Psoas muscle (tissue), 7 donors: ENCODE measurements at regions not wholly inside any gene's neighbourhood (a gene's known extent, or its start where the extent isn't known, plus 50 kb on each side); places are given as distances from the start of the nearest gene placed in this dataset.

ENCODE experiments used
- ATAC-seq, 4 donors: fragments of 200-7000 bp; cut with Tn5 transposase; one replicate each; pipeline ENCODE4 v1.9.1; 2020; ENCODE audit warnings: moderate library complexity in 3 of 4, mild to moderate bottlenecking in 2 of 4
- DNase-seq, 2 donors: peaks; one replicate each; pipeline ENCODE4 v3.0.0-alpha.2; 2020
- H3K27ac ChIP-seq: fragments of 200-600 bp; one replicate; pipeline ENCODE4 v1.8.0; 2022
- H3K27me3 ChIP-seq, 3 donors: fragments of 200-600 bp in 1 of 3; one replicate each; pipeline versions ENCODE4 v1.6.1 to v1.8.0; 2013 to 2022; ENCODE audit warnings: low read length in 2 of 3, mild to moderate bottlenecking in 2 of 3, moderate library complexity in 1 of 3; ENCODE audit not compliant: insufficient read depth in 3 of 3
- H3K36me3 ChIP-seq, 2 donors: fragments of 200-600 bp in 1 of 2; one replicate each; pipeline versions ENCODE4 v1.6.1 to v1.8.0; 2013 to 2022; ENCODE audit warnings: low read depth in 1 of 2, mild to moderate bottlenecking in 1 of 2, moderate library complexity in 1 of 2; ENCODE audit not compliant: insufficient read depth in 1 of 2
- H3K4me1 ChIP-seq: fragments of 200-600 bp; one replicate; pipeline ENCODE4 v1.8.0; 2022
- H3K4me3 ChIP-seq: fragments of 200-600 bp; one replicate; pipeline ENCODE4 v1.8.0; 2022; ENCODE audit warnings: mild to moderate bottlenecking
- H3K9me3 ChIP-seq: fragments of 200-600 bp; one replicate; pipeline ENCODE4 v1.8.0; 2022
- WGBS, 3 donors: extraction: QIAGEN DNeasy Blood & Tissue Kit; methylation state at CpG; one replicate each; pipeline versions ENCODE4 v1.1.6 to v1.1.7; 2013; 5-methylcytosine and 5-hydroxymethylcytosine counted together
- intact Hi-C, 2 donors: fragments of 100-400 bp; cut with DNase I; formaldehyde crosslinking; loops; one replicate each; pipeline versions ENCODE4 v1.11.0 to v1.14.2; 2022
- TF ChIP-seq, protein P1 (sequence below): fragments of 200-600 bp; IDR thresholded peaks from one replicate; pipeline ENCODE4 v1.8.0; 2022; ENCODE audit warnings: antibody characterized with exemption
- donor health status: healthy with polysubstance abuse.
- donor health status: DM: no; HTN: no; CAD: no; lungs with moderate emphysema.
- donor health status: Bipolar disorder and iron deficiency.
- donor health status: healthy.
- donor health status: DM: yes; HTN: yes; CAD: no.
- donor health status: DM: no; HTN: no; CAD: no.
- donor health status: DM: yes; HTN: yes; CAD: no.

DNA sequence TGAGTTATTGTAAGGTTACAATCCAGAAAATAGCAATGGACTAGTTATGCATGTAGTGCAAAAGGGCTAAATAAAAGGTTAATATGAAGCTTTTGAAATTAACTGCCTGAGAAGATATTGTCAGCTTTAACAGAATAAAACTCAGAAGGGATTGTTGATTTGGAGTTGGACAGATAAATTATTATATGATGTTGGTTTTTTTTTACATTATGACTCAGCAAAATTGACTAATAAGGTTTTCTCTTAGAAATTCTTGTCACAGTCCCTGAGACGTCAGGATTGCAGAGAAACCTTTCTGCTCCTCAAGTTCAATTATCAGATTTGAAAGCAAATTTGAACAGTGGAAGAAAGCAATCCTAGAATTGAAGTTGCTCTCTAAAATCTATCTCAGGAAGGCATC is 946.9 kb downstream of the CBLN2 start:
- DNase-seq (no peak), ATAC-seq (no peak)
- 28 to 37% (median 33%) methylated on average over 1 of the region's 1 CpG for WGBS, 3 donors
- Histone ChIP-seq H3K9me3 (peaks cover 6% of the 10 kb centered on the region), H3K27me3 (no peaks in the 10 kb centered on the region), H3K4me3 (no peak overlapping the region), H3K36me3 (no peaks in the 10 kb centered on the region), H3K27ac (no peak overlapping the region), H3K4me1 (no peaks in the 10 kb centered on the region)
- intact Hi-C loops = no loop called here
- TF ChIP-seq, protein P1, sequence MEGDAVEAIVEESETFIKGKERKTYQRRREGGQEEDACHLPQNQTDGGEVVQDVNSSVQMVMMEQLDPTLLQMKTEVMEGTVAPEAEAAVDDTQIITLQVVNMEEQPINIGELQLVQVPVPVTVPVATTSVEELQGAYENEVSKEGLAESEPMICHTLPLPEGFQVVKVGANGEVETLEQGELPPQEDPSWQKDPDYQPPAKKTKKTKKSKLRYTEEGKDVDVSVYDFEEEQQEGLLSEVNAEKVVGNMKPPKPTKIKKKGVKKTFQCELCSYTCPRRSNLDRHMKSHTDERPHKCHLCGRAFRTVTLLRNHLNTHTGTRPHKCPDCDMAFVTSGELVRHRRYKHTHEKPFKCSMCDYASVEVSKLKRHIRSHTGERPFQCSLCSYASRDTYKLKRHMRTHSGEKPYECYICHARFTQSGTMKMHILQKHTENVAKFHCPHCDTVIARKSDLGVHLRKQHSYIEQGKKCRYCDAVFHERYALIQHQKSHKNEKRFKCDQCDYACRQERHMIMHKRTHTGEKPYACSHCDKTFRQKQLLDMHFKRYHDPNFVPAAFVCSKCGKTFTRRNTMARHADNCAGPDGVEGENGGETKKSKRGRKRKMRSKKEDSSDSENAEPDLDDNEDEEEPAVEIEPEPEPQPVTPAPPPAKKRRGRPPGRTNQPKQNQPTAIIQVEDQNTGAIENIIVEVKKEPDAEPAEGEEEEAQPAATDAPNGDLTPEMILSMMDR = no peak

DNA sequence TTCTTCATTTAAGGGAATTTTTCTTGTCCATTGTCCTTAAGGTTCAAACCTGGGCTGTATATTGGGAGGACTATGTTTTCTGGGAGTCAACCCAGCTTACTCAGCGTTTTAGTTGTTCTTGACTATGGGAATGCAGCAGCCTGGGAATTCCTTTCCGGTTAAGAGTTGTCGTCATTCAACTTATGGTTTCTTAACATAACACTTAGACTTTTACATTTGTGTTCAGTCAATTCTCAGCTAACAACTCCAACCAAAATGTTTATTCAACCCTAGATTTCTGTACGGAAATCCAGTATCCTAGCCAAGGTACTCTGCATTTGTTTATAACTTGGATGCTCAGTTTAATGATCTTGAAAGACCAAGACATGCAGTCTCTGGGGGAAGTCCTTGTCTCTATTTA is 960.9 kb downstream of the CBLN2 start:
- intact Hi-C loops = no loop called here
- 78 to 85% (median 81%) methylated on average over 4 of the region's 4 CpGs for WGBS, 3 donors
- DNase-seq (no peak), ATAC-seq (no peak)
- TF ChIP-seq, protein P1 = no peak
- no peaks in the 10 kb centered on the region for H3K36me3 ChIP-seq
- H3K9me3 ChIP-seq = no peaks in the 10 kb centered on the region
- H3K27me3 ChIP-seq = no peaks in the 10 kb centered on the region
- H3K4me1 ChIP-seq = no peaks in the 10 kb centered on the region
- no peak overlapping the region for H3K4me3 ChIP-seq
- H3K27ac ChIP-seq = no peak overlapping the region

DNA sequence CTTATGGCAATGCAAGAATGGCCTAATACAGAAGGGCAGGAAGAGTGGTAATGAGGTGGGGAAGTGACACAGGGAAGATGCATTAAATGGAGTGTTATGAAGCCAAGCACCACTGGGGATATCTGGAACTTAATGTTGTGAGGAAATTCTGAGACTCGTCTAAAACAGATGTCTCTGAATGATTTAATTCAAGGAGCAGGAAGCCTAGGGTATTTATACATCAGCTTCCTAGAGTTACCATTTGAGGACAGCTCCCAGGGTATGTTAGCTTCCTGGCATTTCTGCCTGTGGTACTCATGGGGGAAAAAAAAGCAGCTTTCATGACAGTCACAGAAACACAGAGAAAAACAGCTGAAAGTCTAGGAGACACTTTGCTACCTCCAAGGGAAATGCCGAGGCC is 989.5 kb downstream of the CBLN2 start:
- no peak for DNase-seq
- Histone ChIP-seq H3K9me3 (no peaks in the 10 kb centered on the region), H3K4me3 (no peak overlapping the region), H3K27ac (no peak overlapping the region), H3K36me3 (no peaks in the 10 kb centered on the region), H3K4me1 (no peaks in the 10 kb centered on the region), H3K27me3 (no peaks in the 10 kb centered on the region)
- 46 to 59% (median 51%) methylated on average over 2 of the region's 2 CpGs for WGBS, 3 donors
- TF ChIP-seq, protein P1 = no peak
- no peak for ATAC-seq
- intact Hi-C loops = no loop called here

DNA sequence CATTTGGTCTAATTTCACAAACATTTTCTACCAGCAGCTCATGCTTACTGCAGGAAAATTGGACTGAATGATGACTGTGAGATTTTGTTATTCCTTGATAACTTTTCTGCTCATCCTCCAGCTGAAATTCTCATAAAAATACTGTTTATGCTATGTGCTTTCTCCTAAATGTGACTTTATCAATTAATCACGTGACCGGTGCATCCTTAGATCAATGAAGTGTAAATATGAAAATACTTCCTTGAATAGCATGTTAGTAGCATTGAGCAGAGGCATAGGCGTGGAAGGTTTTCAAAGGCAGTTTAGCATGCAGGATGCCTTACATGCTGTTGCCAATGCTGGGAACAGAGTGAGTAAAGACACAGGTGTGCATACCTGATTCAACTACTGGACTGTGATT is 1002.5 kb downstream of the CBLN2 start:
- Histone ChIP-seq H3K9me3 (peaks cover 5% of the 10 kb centered on the region), H3K4me1 (no peaks in the 10 kb centered on the region), H3K27me3 (no peaks in the 10 kb centered on the region), H3K4me3 (no peak overlapping the region), H3K27ac (no peak overlapping the region), H3K36me3 (no peaks in the 10 kb centered on the region)
- WGBS, 3 donors = 71 to 91% (median 85%) methylated on average over 3 of the region's 3 CpGs
- DNase-seq = no peak
- TF ChIP-seq, protein P1 = no peak
- intact Hi-C loops = no loop called here
- no peak for ATAC-seq

DNA sequence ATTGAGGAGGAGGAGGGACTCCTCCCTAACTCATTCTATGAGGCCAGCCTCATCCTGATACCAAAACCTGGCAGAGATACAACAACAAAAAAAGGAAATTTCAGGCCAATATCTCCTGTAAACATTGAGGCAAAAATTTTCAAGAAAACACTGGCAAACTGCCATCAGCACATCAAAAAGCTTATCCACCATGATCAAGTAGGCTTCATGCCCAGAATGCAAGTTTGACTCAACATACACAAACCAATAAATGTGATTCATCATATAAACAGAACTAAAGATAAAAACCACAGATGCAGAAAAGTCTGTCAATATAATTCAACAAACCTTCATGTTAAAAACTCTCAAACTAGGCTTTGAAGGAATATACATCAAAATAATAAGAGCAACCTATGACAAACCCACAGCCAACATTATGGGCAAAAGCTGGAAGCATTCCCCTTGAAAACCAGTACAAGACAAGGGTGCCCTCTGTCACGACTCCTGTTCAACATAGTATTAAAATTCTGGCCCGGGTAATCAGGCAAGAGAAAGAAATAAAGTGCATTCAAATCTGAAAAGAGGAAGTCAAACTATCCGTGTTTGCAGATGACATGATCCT is 1014.3 kb downstream of the CBLN2 start:
- Histone ChIP-seq H3K27ac (no peak overlapping the region), H3K36me3 (no peaks in the 10 kb centered on the region), H3K9me3 (no peaks in the 10 kb centered on the region), H3K4me1 (no peaks in the 10 kb centered on the region), H3K27me3 (no peaks in the 10 kb centered on the region), H3K4me3 (no peak overlapping the region)
- ATAC-seq (no peak), DNase-seq (no peak)
- 71 to 74% (median 72%) methylated on average over 3 of the region's 3 CpGs for WGBS, 3 donors
- intact Hi-C loops = no loop called here
- TF ChIP-seq, protein P1 = no peak
